Head of caudate nucleus (tissue), 42 donors: ENCODE measurements at regions not wholly inside any gene's neighbourhood (a gene's known extent, or its start where the extent isn't known, plus 50 kb on each side); places are given as distances from the start of the nearest gene placed in this dataset.
"Not testable (repeated sequence)": the region's sequence is repeated elsewhere in the genome, so short reads cannot be mapped to it uniquely, and the experiment has no call there.

ENCODE experiments used
- DNase-seq, 42 donors: peaks; one replicate each; pipeline versions ENCODE4 v3.0.0 to v3.0.0-alpha.2; 2020 to 2021; ENCODE audit warnings: mixed read lengths in 7 of 42
- intact Hi-C: fragments of 100-400 bp; cut with DNase I; formaldehyde crosslinking; loops from one replicate; pipeline ENCODE4 v1.15.0; 2022

GRCh38 chr13:85551012-85551411 lies 248.2 kb downstream of the SLITRK6 start:
- DNase-seq = no peak
- intact Hi-C loops = no loop called here

- peak in 8 of 42 donors; percentile 6 to 45 (median 17) for DNase-seq
- intact Hi-C loops = no loop called here
These were observed 249.4 kb downstream of the SLITRK6 start for GRCh38 chr13:85549819-85550218.

DNA sequence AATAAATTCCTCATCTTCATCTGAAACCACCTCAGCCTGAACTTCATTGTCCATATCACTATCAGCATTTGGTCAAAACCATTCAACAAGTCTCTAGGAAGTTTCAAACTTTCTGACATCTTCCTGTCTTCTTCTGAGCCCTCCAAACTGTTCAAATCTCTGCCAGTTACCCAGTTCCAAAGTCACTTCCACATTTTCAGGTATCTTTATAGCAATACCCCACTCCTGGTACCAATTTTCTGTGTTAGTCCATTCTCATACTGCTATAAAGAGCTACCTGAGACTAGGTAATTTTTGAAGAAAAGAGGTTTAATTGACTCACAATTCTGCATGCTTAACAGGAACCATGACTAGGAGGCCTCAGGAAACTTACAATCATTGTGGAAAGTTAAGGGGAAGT lies 250.4 kb downstream of the SLITRK6 start:
- DNase-seq, intact Hi-C loops: not testable (repeated sequence)

- intact Hi-C loops = no loop called here
- no peak for DNase-seq
These were observed 253.4 kb downstream of the SLITRK6 start for GRCh38 chr13:85545771-85546170.

DNA sequence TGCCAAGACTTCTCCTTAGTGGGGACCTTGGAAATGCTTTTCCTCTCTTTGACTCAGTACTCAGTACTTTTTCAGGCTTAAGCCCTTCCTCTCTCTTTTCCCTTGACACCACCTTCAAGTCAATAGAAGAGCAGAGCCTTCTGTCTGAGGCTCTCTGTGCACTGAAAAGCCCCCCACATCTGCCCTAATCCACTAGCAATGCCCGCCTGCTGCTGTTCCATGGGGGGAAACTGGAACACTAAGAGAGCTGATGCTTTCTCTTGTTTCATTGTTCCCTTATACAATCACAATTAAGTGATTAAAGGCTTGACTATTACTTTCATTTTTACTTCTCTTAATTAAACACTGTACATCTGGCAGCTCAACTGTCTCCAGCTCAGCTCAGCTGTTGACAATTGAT lies 254.5 kb downstream of the SLITRK6 start:
- intact Hi-C loops = no loop called here
- no peak for DNase-seq

GRCh38 chr13:85543144-85543543 lies 256.1 kb downstream of the SLITRK6 start:
- no peak for DNase-seq

GRCh38 chr13:85541476-85541875 lies 257.7 kb downstream of the SLITRK6 start:
- DNase-seq = no peak
- intact Hi-C loops = no loop called here

More at GRCh38 chr13:85543144-85543543, 256.1 kb downstream of the SLITRK6 start:
- intact Hi-C loops = no loop called here

DNA sequence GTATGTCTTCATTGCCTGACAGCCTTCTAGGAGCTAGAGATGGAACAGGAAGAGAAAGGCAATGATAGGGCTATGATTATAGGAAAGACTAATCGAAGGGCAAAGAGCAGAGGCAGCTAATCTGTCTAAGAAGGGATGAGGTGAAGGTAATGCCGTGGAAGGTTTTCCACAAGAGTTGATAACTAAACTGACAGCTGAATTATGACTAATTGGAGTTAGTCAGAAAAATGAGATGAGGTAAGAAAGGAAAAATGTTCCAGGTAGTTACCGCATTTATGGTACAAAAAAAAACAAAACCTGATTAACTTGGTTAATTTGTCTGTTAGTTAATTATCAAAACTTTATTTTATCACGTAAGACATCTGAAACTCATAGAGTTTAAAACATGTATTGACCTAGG lies 260.3 kb downstream of the SLITRK6 start:
- intact Hi-C loops = no loop called here
- no peak for DNase-seq

GRCh38 chr13:85537601-85538000 lies 261.6 kb downstream of the SLITRK6 start:
- no peak for DNase-seq
- intact Hi-C loops = no loop called here

DNA sequence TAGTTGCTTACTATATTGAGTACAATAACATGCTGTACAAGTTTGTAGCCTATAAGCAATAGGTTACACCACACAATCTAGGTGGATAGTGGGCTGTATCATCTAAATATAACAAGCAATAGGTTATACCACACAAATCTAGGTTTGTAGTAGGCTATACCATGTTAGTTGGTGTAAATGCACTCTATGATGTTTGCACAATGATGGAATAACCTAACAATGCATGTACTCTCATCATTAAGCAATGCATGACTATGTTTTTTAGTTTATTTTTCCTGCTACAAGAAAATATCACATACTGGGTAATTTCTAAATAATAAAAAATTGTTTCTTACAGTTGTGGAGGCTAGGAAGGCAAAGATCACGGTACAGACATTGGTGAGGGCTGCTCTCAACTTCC lies 262.5 kb downstream of the SLITRK6 start:
- no peak for DNase-seq
- intact Hi-C loops = no loop called here

DNA sequence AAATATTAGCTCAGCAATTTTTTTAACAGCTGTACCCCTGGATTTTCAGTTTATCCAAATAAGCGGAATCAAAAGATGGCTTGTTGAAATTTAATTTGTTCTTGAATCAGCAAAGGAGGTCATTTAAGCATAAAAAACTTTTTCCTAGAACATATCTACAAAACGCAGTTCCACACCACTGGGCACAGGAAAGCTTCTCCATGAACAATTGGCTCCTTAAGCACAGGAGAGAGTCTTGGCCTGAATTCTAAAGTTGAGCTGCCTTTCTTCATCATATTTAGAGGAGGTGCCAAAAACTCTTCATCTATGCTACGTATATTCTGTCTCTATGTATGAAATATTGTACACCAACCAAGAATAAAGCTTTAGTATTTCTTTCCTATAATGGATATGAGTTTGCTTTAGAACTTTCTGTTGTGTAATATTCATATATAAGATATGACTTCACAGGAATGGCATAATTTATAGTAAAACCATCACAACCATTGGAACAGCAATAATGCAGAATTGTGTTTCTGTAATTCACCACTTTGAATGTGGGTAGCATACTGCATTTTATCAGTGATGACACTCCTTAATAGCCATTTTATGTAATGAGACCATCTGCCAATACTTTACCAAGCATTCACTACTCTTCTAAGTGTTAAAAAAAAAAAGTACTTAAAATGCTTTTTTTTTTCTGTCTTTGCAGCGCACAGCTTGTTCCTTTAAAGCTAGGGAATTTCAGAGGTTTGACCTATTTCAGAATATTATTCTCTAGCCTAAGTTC lies 263.7 kb downstream of the SLITRK6 start:
- intact Hi-C loops = no loop called here
- no peak for DNase-seq

GRCh38 chr13:85533911-85534310 lies 265.3 kb downstream of the SLITRK6 start:
- intact Hi-C loops = no loop called here
- no peak for DNase-seq

GRCh38 chr13:85529218-85529594 lies 270.0 kb downstream of the SLITRK6 start:
- DNase-seq = peak in 2 of 42 donors; percentile 8 to 10

DNA sequence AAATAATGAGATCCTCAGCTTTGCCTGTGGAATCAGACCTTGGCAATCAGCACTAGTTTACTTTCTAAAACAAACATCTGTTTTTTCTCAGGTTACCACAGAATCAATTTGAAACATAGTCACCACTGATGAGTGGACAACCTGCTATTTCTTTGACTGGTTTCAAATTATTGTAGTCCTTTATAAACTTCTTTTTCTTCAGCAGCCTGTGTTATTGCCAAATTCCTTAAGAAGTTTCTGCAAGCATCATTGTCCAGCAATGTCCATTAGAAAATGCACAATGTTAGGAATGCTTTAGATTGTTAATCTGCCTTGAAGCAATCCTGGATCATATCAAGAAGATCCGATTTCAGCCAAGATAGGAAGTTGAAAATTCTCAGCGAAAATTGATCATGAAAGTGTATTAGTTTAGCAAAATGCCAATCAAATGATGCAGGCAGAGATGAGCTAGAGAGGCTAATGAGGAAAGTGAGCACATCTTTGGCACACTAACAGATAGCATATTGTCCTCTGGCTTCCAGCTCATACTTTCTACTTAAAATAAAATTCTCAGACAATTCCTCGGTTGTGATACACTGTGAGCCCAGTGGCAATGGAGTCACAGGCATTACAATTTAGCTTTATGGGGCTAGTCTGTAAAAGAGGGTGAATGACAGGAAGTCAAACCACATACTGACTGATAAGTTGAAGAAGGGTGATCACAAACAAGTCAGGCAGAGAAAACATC lies 270.6 kb downstream of the SLITRK6 start:
- intact Hi-C loops = no loop called here
- peak in 10 of 42 donors; percentile 7 to 55 (median 22) for DNase-seq

More at GRCh38 chr13:85529218-85529594, 270.0 kb downstream of the SLITRK6 start:
- intact Hi-C loops = no loop called here

- no peak for DNase-seq
- intact Hi-C loops = no loop called here
These were observed 271.9 kb downstream of the SLITRK6 start for GRCh38 chr13:85527316-85527715.

DNA sequence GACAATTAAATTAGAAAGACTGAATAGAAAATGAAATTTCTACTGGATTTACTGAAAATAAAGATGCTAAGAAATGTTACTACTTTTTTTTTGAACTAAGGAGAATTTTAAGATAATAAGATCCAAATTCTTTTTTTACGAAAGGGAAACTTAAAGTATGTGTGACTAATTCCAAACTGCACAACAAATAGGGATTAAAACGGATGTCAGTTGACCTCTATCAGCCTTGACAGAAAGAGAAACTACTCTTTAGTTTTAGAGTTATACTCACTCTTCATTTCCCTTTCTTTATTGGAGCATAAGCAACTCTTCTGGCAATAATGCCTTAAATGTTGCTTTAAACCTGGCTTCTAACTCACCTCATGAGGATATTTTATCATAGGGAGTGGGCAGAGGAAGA lies 273.8 kb downstream of the SLITRK6 start:
- no peak for DNase-seq
- intact Hi-C loops = no loop called here

DNA sequence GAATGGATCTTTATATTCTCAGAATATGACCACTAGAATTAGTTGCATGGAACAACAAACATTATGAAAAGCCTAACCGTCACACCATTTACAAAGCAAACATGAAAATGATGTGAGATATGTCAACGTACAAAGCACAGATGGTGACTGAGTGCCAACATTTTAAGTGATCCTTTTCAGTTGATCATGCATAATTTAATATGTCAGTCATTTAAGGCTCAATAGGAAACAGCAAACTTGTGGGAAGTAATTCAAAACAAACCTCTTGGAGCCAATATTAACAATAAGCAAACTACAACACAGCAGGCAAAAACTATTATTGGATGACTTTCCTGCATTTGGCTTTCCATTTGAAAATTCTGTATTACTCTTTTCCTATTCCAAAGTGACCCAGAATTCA lies 277.6 kb downstream of the SLITRK6 start:
- DNase-seq = no peak
- intact Hi-C loops = no loop called here

- DNase-seq = no peak
- intact Hi-C loops = no loop called here
These were observed 278.8 kb downstream of the SLITRK6 start for GRCh38 chr13:85520445-85520844.

GRCh38 chr13:85519363-85519762 lies 279.9 kb downstream of the SLITRK6 start:
- no peak for DNase-seq
- intact Hi-C loops = no loop called here

DNA sequence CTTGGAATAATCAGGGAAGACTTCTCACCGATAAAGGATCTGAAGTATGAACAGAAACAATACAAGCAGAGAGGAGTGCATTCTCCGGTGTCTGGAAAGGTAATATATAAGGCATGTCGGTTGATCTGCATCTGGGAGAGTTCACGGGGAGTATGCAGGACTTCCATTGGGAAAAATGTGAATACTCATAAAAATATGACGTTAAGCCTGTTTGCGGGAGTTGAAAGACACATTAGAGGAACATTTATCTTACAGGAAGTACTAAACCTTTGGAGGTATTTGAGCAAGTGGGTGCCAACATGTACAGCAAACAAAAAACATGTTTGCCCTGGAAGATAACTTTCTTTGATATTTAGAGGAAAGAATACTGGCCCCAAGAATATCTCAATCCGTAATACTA lies 286.8 kb downstream of the SLITRK6 start:
- no peak for DNase-seq
- intact Hi-C loops = no loop called here

DNA sequence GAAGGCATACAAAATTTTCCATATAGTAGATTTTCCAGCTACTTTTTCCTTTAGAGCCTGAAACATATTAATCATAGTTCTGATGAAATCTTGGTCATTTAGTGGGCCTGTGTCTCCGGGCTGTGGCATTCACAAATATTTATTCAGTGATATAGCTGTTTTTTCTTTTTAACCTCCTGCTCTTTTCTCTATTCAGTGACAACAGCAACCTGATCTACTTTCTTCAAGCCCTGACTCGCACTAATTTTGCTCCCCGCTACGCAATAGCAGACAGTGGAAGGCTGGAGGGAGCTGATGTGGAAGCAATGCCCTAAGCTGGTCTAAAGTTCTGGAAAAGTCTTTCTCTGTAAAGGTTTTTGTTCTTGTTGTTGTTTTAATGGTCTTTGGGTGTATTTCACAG lies 289.7 kb downstream of the SLITRK6 start:
- DNase-seq = no peak
- intact Hi-C loops = no loop called here
